ENCODE measurements at regions not wholly inside any gene's neighbourhood (a gene's known extent, or its start where the extent isn't known, plus 50 kb on each side); places are given as distances from the start of the nearest gene placed in this dataset.

DNA sequence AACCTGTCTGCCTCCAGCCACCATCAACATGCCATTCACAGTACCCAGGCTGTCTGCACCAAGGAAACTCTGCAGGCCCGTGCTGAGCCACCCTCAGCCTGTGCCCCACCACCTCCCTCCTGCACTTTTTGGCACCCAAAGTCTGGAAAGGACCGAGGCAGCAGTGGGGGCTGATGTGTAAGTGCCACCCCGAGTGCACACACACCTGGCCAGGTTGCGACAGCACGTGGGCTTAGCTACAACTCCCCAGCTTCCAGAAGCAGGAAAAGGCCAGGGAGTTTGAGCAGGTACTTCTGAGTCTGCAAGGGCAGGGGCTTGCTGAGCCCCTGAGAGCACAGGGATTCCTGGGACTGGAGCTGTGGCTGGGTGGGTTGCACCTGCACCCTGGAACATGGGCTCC is 303.3 kb upstream of the OPRM1 start:
- TF ChIP-seq, protein P1, sequence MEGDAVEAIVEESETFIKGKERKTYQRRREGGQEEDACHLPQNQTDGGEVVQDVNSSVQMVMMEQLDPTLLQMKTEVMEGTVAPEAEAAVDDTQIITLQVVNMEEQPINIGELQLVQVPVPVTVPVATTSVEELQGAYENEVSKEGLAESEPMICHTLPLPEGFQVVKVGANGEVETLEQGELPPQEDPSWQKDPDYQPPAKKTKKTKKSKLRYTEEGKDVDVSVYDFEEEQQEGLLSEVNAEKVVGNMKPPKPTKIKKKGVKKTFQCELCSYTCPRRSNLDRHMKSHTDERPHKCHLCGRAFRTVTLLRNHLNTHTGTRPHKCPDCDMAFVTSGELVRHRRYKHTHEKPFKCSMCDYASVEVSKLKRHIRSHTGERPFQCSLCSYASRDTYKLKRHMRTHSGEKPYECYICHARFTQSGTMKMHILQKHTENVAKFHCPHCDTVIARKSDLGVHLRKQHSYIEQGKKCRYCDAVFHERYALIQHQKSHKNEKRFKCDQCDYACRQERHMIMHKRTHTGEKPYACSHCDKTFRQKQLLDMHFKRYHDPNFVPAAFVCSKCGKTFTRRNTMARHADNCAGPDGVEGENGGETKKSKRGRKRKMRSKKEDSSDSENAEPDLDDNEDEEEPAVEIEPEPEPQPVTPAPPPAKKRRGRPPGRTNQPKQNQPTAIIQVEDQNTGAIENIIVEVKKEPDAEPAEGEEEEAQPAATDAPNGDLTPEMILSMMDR (IDR thresholded peaks at IDR 0.05; ENCODE audit: poor library complexity, severe bottlenecking), result no peak
- TF ChIP-seq MXI1 (conservative IDR thresholded peaks at IDR 0.05; ENCODE audit: poor library complexity, severe bottlenecking) (no peak), POLR2AphosphoS5 (IDR thresholded peaks at IDR 0.05) (no peak), RAD21 (conservative IDR thresholded peaks at IDR 0.05) (no peak), TAF1 (IDR thresholded peaks at IDR 0.05; ENCODE audit: low read depth) (no peak), EZH2 (IDR thresholded peaks at IDR 0.05; ENCODE audit: borderline replicate concordance, insufficient read depth, low read length, poor library complexity, severe bottlenecking) (no peak)

Measured in neural cell (in vitro differentiated cells).